ENCODE measurements at regions not wholly inside any gene's neighbourhood (a gene's known extent, or its start where the extent isn't known, plus 50 kb on each side); places are given as distances from the start of the nearest gene placed in this dataset.

GRCh38 chr2:206869824-206870495 is 69.4 kb upstream of the CPO start:
- ATAC-seq: no peak
- DNase-seq: no peak

GRCh38 chr2:206873423-206873822 is 65.9 kb upstream of the CPO start:
- ATAC-seq: no peak
- no peaks in the 10 kb centered on the region for H3K27me3 Mint-ChIP-seq
- peaks cover 8% of the 10 kb centered on the region for H3K4me1 Mint-ChIP-seq

More at GRCh38 chr2:206869824-206870495, 69.4 kb upstream of the CPO start:
- no peaks in the 10 kb centered on the region for H3K9me3 ChIP-seq (ENCODE audit: control insufficient read depth, low read length, poor library complexity, severe bottlenecking)
- H3K4me1 Mint-ChIP-seq: peaks cover 8% of the 10 kb centered on the region
- H3K27ac Mint-ChIP-seq: no peak overlapping the region
- no peaks in the 10 kb centered on the region for H3K27me3 Mint-ChIP-seq
- peaks cover 5% of the 10 kb centered on the region for H3K36me3 Mint-ChIP-seq (ENCODE audit: low read depth)
- H3K4me3 Mint-ChIP-seq: no peak overlapping the region

GRCh38 chr2:206875701-206876100 is 63.6 kb upstream of the CPO start:
- Mint-ChIP-seq H3K4me3 (no peak overlapping the region), H3K27ac (no peak overlapping the region), H3K27me3 (no peaks in the 10 kb centered on the region), H3K4me1 (peaks cover 8% of the 10 kb centered on the region), H3K36me3 (ENCODE audit: low read depth) (peaks cover 2% of the 10 kb centered on the region)
- ATAC-seq (no peak), DNase-seq (no peak)
- no peaks in the 10 kb centered on the region for H3K9me3 ChIP-seq (ENCODE audit: control insufficient read depth, low read length, poor library complexity, severe bottlenecking)

More at GRCh38 chr2:206873423-206873822, 65.9 kb upstream of the CPO start:
- Mint-ChIP-seq H3K4me3 (no peak overlapping the region), H3K27ac (no peak overlapping the region), H3K36me3 (ENCODE audit: low read depth) (peaks cover 5% of the 10 kb centered on the region)
- no peak for DNase-seq
- no peaks in the 10 kb centered on the region for H3K9me3 ChIP-seq (ENCODE audit: control insufficient read depth, low read length, poor library complexity, severe bottlenecking)

- DNase-seq: no peak
Measured at GRCh38 chr2:206876216-206876860, 63.0 kb upstream of the CPO start.

GRCh38 chr2:206881708-206882410 is 57.5 kb upstream of the CPO start:
- Mint-ChIP-seq H3K36me3 (ENCODE audit: low read depth) (peaks cover 4% of the 10 kb centered on the region), H3K27me3 (no peaks in the 10 kb centered on the region), H3K27ac (no peak overlapping the region), H3K4me1 (peaks cover 3% of the 10 kb centered on the region), H3K4me3 (no peak overlapping the region)
- DNase-seq (no peak), ATAC-seq (no peak)
- H3K9me3 ChIP-seq (ENCODE audit: control insufficient read depth, low read length, poor library complexity, severe bottlenecking): no peaks in the 10 kb centered on the region

More at GRCh38 chr2:206876216-206876860, 63.0 kb upstream of the CPO start:
- Mint-ChIP-seq H3K4me3 (no peak overlapping the region), H3K27ac (no peak overlapping the region), H3K36me3 (ENCODE audit: low read depth) (no peaks in the 10 kb centered on the region), H3K27me3 (no peaks in the 10 kb centered on the region), H3K4me1 (peaks cover 8% of the 10 kb centered on the region)
- no peak for ATAC-seq
- no peaks in the 10 kb centered on the region for H3K9me3 ChIP-seq (ENCODE audit: control insufficient read depth, low read length, poor library complexity, severe bottlenecking)

GRCh38 chr2:206886696-206887095 is 52.6 kb upstream of the CPO start:
- Mint-ChIP-seq H3K4me3 (no peak overlapping the region), H3K27ac (no peak overlapping the region), H3K36me3 (ENCODE audit: low read depth) (peaks cover 4% of the 10 kb centered on the region), H3K27me3 (no peaks in the 10 kb centered on the region), H3K4me1 (no peaks in the 10 kb centered on the region)
- DNase-seq (no peak), ATAC-seq (no peak)
- H3K9me3 ChIP-seq (ENCODE audit: control insufficient read depth, low read length, poor library complexity, severe bottlenecking): no peaks in the 10 kb centered on the region

GRCh38 chr2:206887745-206888144 is 51.6 kb upstream of the CPO start:
- ATAC-seq: no peak
- Mint-ChIP-seq H3K27ac (no peak overlapping the region), H3K36me3 (ENCODE audit: low read depth) (peaks cover 2% of the 10 kb centered on the region), H3K27me3 (no peaks in the 10 kb centered on the region), H3K4me3 (no peak overlapping the region), H3K4me1 (no peaks in the 10 kb centered on the region)
- DNase-seq: no peak
- no peaks in the 10 kb centered on the region for H3K9me3 ChIP-seq (ENCODE audit: control insufficient read depth, low read length, poor library complexity, severe bottlenecking)
